GM12878 (cell line): ENCODE measurements at regions not wholly inside any gene's neighbourhood (a gene's known extent, or its start where the extent isn't known, plus 50 kb on each side); places are given as distances from the start of the nearest gene placed in this dataset.

Source experiments
- ATAC-seq: fragments of 200-7000 bp; cut with Tn5 transposase; 3 replicates; pipeline ENCODE4 v1.9.1; 2020; ENCODE audit warnings: mild to moderate bottlenecking, moderate library complexity
- BruUV-seq: library from RNA; stranded (reverse); fragments of 400-500 nt; replicated peaks from 2 replicates; lab custom pipeline; 2021; lab: Mats Ljungman, UMichigan
- CTCF ChIA-PET: fragments of 300-600 bp; sonication (Branson Sonifier 250); formaldehyde crosslinking; extraction: SDS; loops from one replicate; lab custom pipeline; 2021; ENCODE audit warnings: inconsistent platforms; lab: Yijun Ruan, JAX
- POLR2A ChIA-PET: fragments of 350-600 bp; formaldehyde crosslinking; extraction: SDS; loops from one replicate; lab custom pipeline; 2021; ENCODE audit warnings: inconsistent platforms; lab: Charles Lee
- RAD21 ChIA-PET: fragments of 300-600 bp; sonication (Branson Sonifier 250); formaldehyde crosslinking; loops from one replicate; lab custom pipeline; 2023; ENCODE audit warnings: antibody characterized with exemption; ENCODE audit not compliant: unreplicated experiment; lab: Charles Lee
- SMC1A ChIA-PET: fragments of 300-600 bp; sonication (Branson Sonifier 250); formaldehyde crosslinking; loops from one replicate; lab custom pipeline; 2023; ENCODE audit not compliant: unreplicated experiment, uncharacterized antibody; lab: Charles Lee
- DNase-seq: peaks from one replicate; pipeline ENCODE4 v3.0.0-alpha.2; 2011; ENCODE audit warnings: low read depth, low spot score
- FAIRE-seq: peaks from 3 replicates; lab custom pipeline; 2011; peaks lifted over from hg19 to GRCh38; lab: Jason Lieb, UNC
- H2AFZ ChIP-seq: 2 replicates; pipeline ENCODE4 v1.6.0; 2011; ENCODE audit warnings: low read depth, low read length, control low read depth; ENCODE audit not compliant: control insufficient read depth
- H3K27ac ChIP-seq: 2 replicates; pipeline ENCODE4 v1.5.1; 2011; ENCODE audit warnings: control low read depth; ENCODE audit not compliant: control insufficient read depth, insufficient read depth
- H3K27me3 ChIP-seq, 2 experiments: replicated peaks in 1 of 2; 2 replicates each; pipeline versions ENCODE4 v1.6.0 to v1.6.1; 2011; ENCODE audit warnings: low read length in 1 of 2; ENCODE audit not compliant: control insufficient read depth in 2 of 2, insufficient read depth in 2 of 2
- H3K36me3 ChIP-seq, 2 experiments: 2 replicates each; pipeline ENCODE4 v1.5.1; 2011; ENCODE audit warnings: low read length in 1 of 2; ENCODE audit not compliant: control insufficient read depth in 2 of 2, insufficient read depth in 2 of 2
- H3K4me1 ChIP-seq: 2 replicates; pipeline ENCODE4 v1.6.1; 2011; ENCODE audit warnings: mild to moderate bottlenecking, low read length, moderate library complexity, mixed read lengths; ENCODE audit not compliant: control insufficient read depth, insufficient read depth
- H3K4me2 ChIP-seq: 2 replicates; pipeline ENCODE4 v1.6.0; 2011; ENCODE audit warnings: control low read depth; ENCODE audit not compliant: control insufficient read depth, insufficient read depth
- H3K4me3 ChIP-seq: fragments of 200-600 bp; sonication (generic); 2 replicates; pipeline ENCODE4 v1.5.1; 2016
- H3K79me2 ChIP-seq: 2 replicates; pipeline ENCODE4 v1.6.0; 2011; ENCODE audit warnings: low read length; ENCODE audit not compliant: control insufficient read depth, insufficient read depth
- H3K9ac ChIP-seq: 2 replicates; pipeline ENCODE4 v1.8.0; 2011; ENCODE audit warnings: low read length, control low read depth, mixed read lengths; ENCODE audit not compliant: control insufficient read depth, insufficient read depth
- H3K9me3 ChIP-seq: replicated peaks from 3 replicates; pipeline ENCODE4 v1.5.1; 2011; ENCODE audit warnings: mild to moderate bottlenecking, low read length; ENCODE audit not compliant: control insufficient read depth, insufficient read depth
- H4K20me1 ChIP-seq: 2 replicates; pipeline ENCODE4 v1.6.0; 2011; ENCODE audit not compliant: control insufficient read depth, insufficient read depth
- HDAC6 ChIP-seq: fragments of 200-600 bp; sonication (generic); IDR thresholded peaks from one replicate; pipeline ENCODE4 v1.8.0; 2017; ENCODE audit warnings: antibody characterized with exemption; ENCODE audit not compliant: unreplicated experiment
- NFXL1 ChIP-seq: fragments of 450-650 bp; IDR thresholded peaks from 2 replicates; pipeline ENCODE4 v1.6.1; 2017; ENCODE audit warnings: antibody characterized with exemption, mild to moderate bottlenecking, borderline replicate concordance
- POLR2AphosphoS2 ChIP-seq: IDR thresholded peaks from 2 replicates; pipeline ENCODE4 v1.6.1; 2011; ENCODE audit warnings: low read depth, mild to moderate bottlenecking, low read length, improper control_type of control experiment, moderate library complexity
- SP1 ChIP-seq: IDR thresholded peaks from one replicate; pipeline ENCODE4 v1.6.1; 2011; ENCODE audit warnings: low read depth, low read length
- SREBF2 ChIP-seq: IDR thresholded peaks from 2 replicates; pipeline ENCODE4 v1.6.1; 2012; ENCODE audit warnings: mild to moderate bottlenecking, low read length
- SUPT20H ChIP-seq: IDR thresholded peaks from 2 replicates; pipeline ENCODE4 v1.6.1; 2011; ENCODE audit warnings: low read depth, mild to moderate bottlenecking, low read length, moderate library complexity, borderline replicate concordance; ENCODE audit not compliant: control insufficient read depth
- TCF7 ChIP-seq: IDR thresholded peaks from 2 replicates; pipeline ENCODE4 v1.6.1; 2014; ENCODE audit warnings: antibody characterized with exemption, borderline replicate concordance
- ZNF384 ChIP-seq: IDR thresholded peaks from 2 replicates; pipeline ENCODE4 v1.6.1; 2012; ENCODE audit warnings: low read depth, mild to moderate bottlenecking, low read length, improper control_type of control experiment, borderline replicate concordance
- WGBS: methylation state at CpG from one replicate; pipeline ENCODE4 v1.1.6; 2016; ENCODE audit warnings: low lambda C conversion rate; ENCODE audit not compliant: insufficient replicate concordance, insufficient coverage; ENCODE audit errors: missing lambda C conversion rate; 5-methylcytosine and 5-hydroxymethylcytosine counted together
- in situ Hi-C: fragments of 300-500 bp; cut with MboI; formaldehyde crosslinking; loops from 9 replicates; pipeline ENCODE4 v1.14.3; 2018; ENCODE audit warnings: mixed read lengths
- intact Hi-C: fragments of 100-400 bp; cut with micrococcal nuclease; formaldehyde crosslinking; loops from one replicate; pipeline ENCODE4 v1.14.2; 2022; ENCODE audit not compliant: unreplicated experiment
- TF ChIP-seq, protein P1 (sequence below): fragments of 450-650 bp; IDR thresholded peaks from 2 replicates; pipeline ENCODE4 v1.6.1; 2014; ENCODE audit warnings: mild to moderate bottlenecking

DNA sequence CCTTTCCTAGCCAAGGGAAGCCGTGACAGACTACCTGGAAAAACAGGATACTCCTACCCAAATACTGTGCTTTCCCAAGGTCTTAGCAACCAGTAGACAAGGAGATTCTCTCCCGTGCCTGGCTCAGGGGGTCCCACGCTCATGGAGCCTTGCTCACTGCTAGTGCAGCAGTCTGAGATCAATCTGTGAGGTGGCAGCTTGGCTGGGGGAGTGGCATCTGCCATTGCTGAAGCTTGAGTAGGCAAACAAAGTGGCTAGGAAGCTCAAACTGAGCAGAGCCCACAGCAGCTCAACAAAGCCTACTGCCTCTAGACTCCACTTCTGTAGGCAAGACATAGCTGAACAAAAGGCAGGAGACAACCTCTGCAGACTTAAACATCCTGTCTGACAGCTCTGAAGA, 177.1 kb downstream of the PARM1 start:
- POLR2A ChIA-PET: no interaction called here

More for the DNA sequence above, 177.1 kb downstream of the PARM1 start:
- in situ Hi-C loops: no loop called here
- Histone ChIP-seq H3K4me3 (no peak overlapping the region), H3K36me3 (no peaks in the 10 kb centered on the region), H3K27me3 (no peaks in the 10 kb centered on the region), H3K9me3 (no peaks in the 10 kb centered on the region; the same call in 2 of the 3 replicates), H4K20me1 (no peaks in the 10 kb centered on the region), H3K4me2 (no peak overlapping the region), H2AFZ (no peak overlapping the region), H3K27ac (no peak overlapping the region), H3K9ac (no peak overlapping the region), H3K4me1 (no peaks in the 10 kb centered on the region), H3K79me2 (no peaks in the 10 kb centered on the region)
- TF ChIP-seq NFXL1: no peak
- TF ChIP-seq SP1: no peak
- TF ChIP-seq HDAC6: no peak
- TF ChIP-seq SUPT20H: no peak
- TF ChIP-seq TCF7: no peak
- no peak for TF ChIP-seq ZNF384
- no peak for TF ChIP-seq POLR2AphosphoS2
- TF ChIP-seq SREBF2: no peak
- TF ChIP-seq, protein P1, sequence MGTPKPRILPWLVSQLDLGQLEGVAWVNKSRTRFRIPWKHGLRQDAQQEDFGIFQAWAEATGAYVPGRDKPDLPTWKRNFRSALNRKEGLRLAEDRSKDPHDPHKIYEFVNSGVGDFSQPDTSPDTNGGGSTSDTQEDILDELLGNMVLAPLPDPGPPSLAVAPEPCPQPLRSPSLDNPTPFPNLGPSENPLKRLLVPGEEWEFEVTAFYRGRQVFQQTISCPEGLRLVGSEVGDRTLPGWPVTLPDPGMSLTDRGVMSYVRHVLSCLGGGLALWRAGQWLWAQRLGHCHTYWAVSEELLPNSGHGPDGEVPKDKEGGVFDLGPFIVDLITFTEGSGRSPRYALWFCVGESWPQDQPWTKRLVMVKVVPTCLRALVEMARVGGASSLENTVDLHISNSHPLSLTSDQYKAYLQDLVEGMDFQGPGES: no peak
- ATAC-seq (no peak), FAIRE-seq (no peak), DNase-seq (no peak)
- ChIA-PET RAD21 (no interaction called here), SMC1A (interaction anchor here (1.8 kb wide), 1 partner anchor 27 kb away, joined by 4 read pairs; no protein-coding TSS in a partner anchor), CTCF (interaction anchor here (1.5 kb wide), 1 partner anchor 235 kb away, joined by 5 read pairs; no protein-coding TSS in a partner anchor)
- intact Hi-C loops: no loop called here
- 40% methylated on average over 3 of the region's 3 CpGs for WGBS
- no TSS peak for BruUV-seq
